IMR-90 (cell line): ENCODE measurements at regions not wholly inside any gene's neighbourhood (a gene's known extent, or its start where the extent isn't known, plus 50 kb on each side); places are given as distances from the start of the nearest gene placed in this dataset.

Source experiments
- ATAC-seq: fragments of 200-7000 bp; cut with Tn5 transposase; 2 replicates; pipeline ENCODE4 v1.9.1; 2020; ENCODE audit warnings: low read depth, mild to moderate bottlenecking, moderate library complexity
- BruUV-seq: library from RNA; stranded (reverse); fragments of 400-500 nt; replicated peaks from 2 replicates; lab custom pipeline; 2021; lab: Mats Ljungman, UMichigan
- CTCF ChIA-PET: fragments of 300-600 bp; formaldehyde crosslinking; extraction: SDS; loops from one replicate; lab custom pipeline; 2021; ENCODE audit warnings: antibody characterized with exemption; lab: Yijun Ruan, JAX
- POLR2A ChIA-PET: fragments of 300-600 bp; sonication (Branson Sonifier 250); formaldehyde crosslinking; loops from one replicate; lab custom pipeline; 2022; ENCODE audit warnings: antibody characterized with exemption; ENCODE audit not compliant: unreplicated experiment; lab: Charles Lee
- DNase-seq: peaks from one replicate; pipeline ENCODE4 v3.0.0; 2013
- H2AFZ ChIP-seq: replicated peaks from 2 replicates; pipeline ENCODE3; 2013; ENCODE audit warnings: low read length, mild to moderate bottlenecking; ENCODE audit not compliant: poor library complexity
- H2AK5ac ChIP-seq: 2 replicates; pipeline ENCODE4 v1.6.1; 2013; ENCODE audit warnings: low read depth, low read length, inconsistent platforms
- H2AK9ac ChIP-seq: replicated peaks from 2 replicates; pipeline ENCODE3; 2013; ENCODE audit warnings: mild to moderate bottlenecking, low read depth, low read length, moderate library complexity; ENCODE audit not compliant: poor library complexity
- H2BK120ac ChIP-seq: 2 replicates; pipeline ENCODE4 v1.6.1; 2013; ENCODE audit warnings: low read depth, low read length, inconsistent platforms
- H2BK15ac ChIP-seq: 3 replicates; pipeline ENCODE4 v1.6.1; 2013; ENCODE audit warnings: low read depth, low read length, inconsistent platforms
- H2BK20ac ChIP-seq: 2 replicates; pipeline ENCODE4 v1.6.1; 2013; ENCODE audit warnings: low read depth, mild to moderate bottlenecking, inconsistent platforms, low read length, moderate library complexity
- H2BK5ac ChIP-seq: 2 replicates; pipeline ENCODE4 v1.6.1; 2013; ENCODE audit warnings: mild to moderate bottlenecking, low read depth, low read length, inconsistent platforms; ENCODE audit not compliant: poor library complexity, severe bottlenecking
- H3K14ac ChIP-seq: replicated peaks from 2 replicates; pipeline ENCODE4 v1.6.1; 2013; ENCODE audit warnings: low read depth, low read length, inconsistent platforms
- H3K18ac ChIP-seq: 2 replicates; pipeline ENCODE4 v1.6.1; 2013; ENCODE audit warnings: low read depth, low read length, control low read depth
- H3K23ac ChIP-seq: 2 replicates; pipeline ENCODE4 v1.6.1; 2013; ENCODE audit warnings: low read depth, low read length, inconsistent platforms
- H3K27ac ChIP-seq: 2 replicates; pipeline ENCODE4 v1.5.1; 2013; ENCODE audit warnings: mild to moderate bottlenecking, control low read depth, low read length; ENCODE audit not compliant: insufficient read depth
- H3K27me3 ChIP-seq: 2 replicates; pipeline ENCODE4 v1.6.1; 2013; ENCODE audit warnings: low read length; ENCODE audit not compliant: control insufficient read depth, insufficient read depth
- H3K36me3 ChIP-seq: 2 replicates; pipeline ENCODE4 v1.6.1; 2013; ENCODE audit warnings: low read length, mixed read lengths; ENCODE audit not compliant: control insufficient read depth, insufficient read depth
- H3K4ac ChIP-seq: 2 replicates; pipeline ENCODE4 v1.6.1; 2013; ENCODE audit warnings: low read depth, low read length, inconsistent platforms
- H3K4me1 ChIP-seq: 2 replicates; pipeline ENCODE4 v1.6.1; 2013; ENCODE audit warnings: low read length, mixed read lengths; ENCODE audit not compliant: control insufficient read depth, insufficient read depth
- H3K4me2 ChIP-seq: 2 replicates; pipeline ENCODE4 v1.6.1; 2013; ENCODE audit warnings: low read depth, mild to moderate bottlenecking, control low read depth, low read length, moderate library complexity
- H3K4me3 ChIP-seq: 2 replicates; pipeline ENCODE4 v1.5.1; 2013; ENCODE audit warnings: low read depth, mild to moderate bottlenecking, control low read depth, low read length, moderate library complexity; ENCODE audit not compliant: insufficient read depth
- H3K56ac ChIP-seq: 2 replicates; pipeline ENCODE4 v1.6.1; 2013; ENCODE audit warnings: low read length, inconsistent platforms; ENCODE audit not compliant: insufficient read depth; ENCODE audit errors: extremely low read depth
- H3K79me1 ChIP-seq, 2 experiments: 2 replicates each; pipeline ENCODE4 v1.6.1; 2013; ENCODE audit warnings: low read length in 2 of 2, inconsistent platforms in 1 of 2, low read depth in 1 of 2
- H3K9ac ChIP-seq: 2 replicates; pipeline ENCODE4 v1.6.1; 2013; ENCODE audit warnings: low read depth, low read length, control low read depth
- H3K9me1 ChIP-seq: 2 replicates; pipeline ENCODE4 v1.6.1; 2013; ENCODE audit warnings: low read length, inconsistent platforms; ENCODE audit not compliant: insufficient read depth
- H3K9me3 ChIP-seq: 2 replicates; pipeline ENCODE4 v1.6.1; 2013; ENCODE audit warnings: low read length; ENCODE audit not compliant: control insufficient read depth, insufficient read depth
- H4K20me1 ChIP-seq: 2 replicates; pipeline ENCODE4 v1.6.1; 2013; ENCODE audit warnings: low read length, inconsistent platforms; ENCODE audit not compliant: insufficient read depth
- H4K5ac ChIP-seq: 2 replicates; pipeline ENCODE4 v1.6.1; 2013; ENCODE audit warnings: mild to moderate bottlenecking, low read depth, low read length, control low read depth
- H4K8ac ChIP-seq, 2 experiments: 2 replicates each; pipeline ENCODE4 v1.6.1; 2013; ENCODE audit warnings: low read depth in 2 of 2, low read length in 2 of 2, control low read depth in 1 of 2, inconsistent platforms in 1 of 2
- H4K91ac ChIP-seq: 2 replicates; pipeline ENCODE4 v1.6.1; 2013; ENCODE audit warnings: low read depth, low read length, inconsistent platforms; ENCODE audit not compliant: insufficient read depth
- BHLHE40 ChIP-seq: fragments of 150-350 bp; IDR thresholded peaks from 2 replicates; pipeline ENCODE4 v1.6.1; 2016; ENCODE audit warnings: mild to moderate bottlenecking, low read depth, low read length
- CEBPB ChIP-seq: IDR thresholded peaks from 2 replicates; pipeline ENCODE4 v1.6.1; 2012; ENCODE audit warnings: low read depth, low read length, improper control_type of control experiment
- CHD1 ChIP-seq: IDR thresholded peaks from 2 replicates; pipeline ENCODE4 v1.6.1; 2012; ENCODE audit warnings: low read depth, low read length, improper control_type of control experiment
- CTCF ChIP-seq: conservative IDR thresholded peaks from 2 replicates; pipeline ENCODE4 v1.5.1; 2012; ENCODE audit warnings: mild to moderate bottlenecking, low read depth, low read length, improper control_type of control experiment
- ELK1 ChIP-seq: fragments of 150-350 bp; IDR thresholded peaks from 2 replicates; pipeline ENCODE4 v1.6.1; 2016; ENCODE audit warnings: low read depth, mild to moderate bottlenecking, low read length, moderate library complexity, borderline replicate concordance
- FOS ChIP-seq: fragments of 150-350 bp; IDR thresholded peaks from 2 replicates; pipeline ENCODE4 v1.6.1; 2016; ENCODE audit warnings: low read depth, low read length
- MAFK ChIP-seq: IDR thresholded peaks from 2 replicates; pipeline ENCODE4 v1.6.1; 2012; ENCODE audit warnings: low read depth, low read length, improper control_type of control experiment
- MAZ ChIP-seq: IDR thresholded peaks from 2 replicates; pipeline ENCODE4 v1.6.1; 2012; ENCODE audit warnings: low read depth, mild to moderate bottlenecking, low read length, improper control_type of control experiment, moderate library complexity, borderline replicate concordance
- MXI1 ChIP-seq: IDR thresholded peaks from 2 replicates; pipeline ENCODE4 v1.6.1; 2012; ENCODE audit warnings: low read depth, mild to moderate bottlenecking, low read length, moderate library complexity, borderline replicate concordance
- NFE2L2 ChIP-seq: fragments of 150-350 bp; IDR thresholded peaks from 2 replicates; pipeline ENCODE4 v1.6.1; 2016; ENCODE audit warnings: low read depth, mild to moderate bottlenecking, low read length
- POLR2A ChIP-seq: IDR thresholded peaks from 2 replicates; pipeline ENCODE4 v1.6.1; 2012; ENCODE audit warnings: mild to moderate bottlenecking, low read depth, low read length
- RAD21 ChIP-seq: IDR thresholded peaks from 2 replicates; pipeline ENCODE4 v1.6.1; 2012; ENCODE audit warnings: low read length, improper control_type of control experiment
- RCOR1 ChIP-seq: IDR thresholded peaks from 2 replicates; pipeline ENCODE4 v1.6.1; 2012; ENCODE audit warnings: mild to moderate bottlenecking, low read length, improper control_type of control experiment; ENCODE audit not compliant: insufficient replicate concordance
- RFX5 ChIP-seq: IDR thresholded peaks from 2 replicates; pipeline ENCODE4 v1.8.0; 2012; ENCODE audit warnings: low read depth, mild to moderate bottlenecking, low read length, moderate library complexity
- SMC3 ChIP-seq: fragments of 150-350 bp; IDR thresholded peaks from 2 replicates; pipeline ENCODE4 v1.6.1; 2016; ENCODE audit warnings: low read depth, mild to moderate bottlenecking, antibody characterized with exemption, low read length, moderate library complexity
- USF2 ChIP-seq: fragments of 150-350 bp; IDR thresholded peaks from 2 replicates; pipeline ENCODE4 v1.6.1; 2017; ENCODE audit warnings: mild to moderate bottlenecking, antibody characterized with exemption, low read length, low read depth
- WGBS, 2 experiments: methylation state at CpG; one replicate each; pipeline versions ENCODE4 v1.1.5 to v1.1.7; 2013; ENCODE audit warnings: missing lambda C conversion rate in 2 of 2; ENCODE audit not compliant: insufficient read length in 1 of 2; ENCODE audit errors: extremely low coverage in 2 of 2; 5-methylcytosine and 5-hydroxymethylcytosine counted together
- dilution Hi-C: fragments of 300-500 bp; cut with HindIII; formaldehyde crosslinking; loops from one replicate; pipeline ENCODE4 v1.14.3; 2018; ENCODE audit warnings: low sequenced_read_pairs; ENCODE audit not compliant: unreplicated experiment
- in situ Hi-C: fragments of 300-500 bp; cut with MboI; formaldehyde crosslinking; loops from 3 replicates; pipeline ENCODE4 v1.14.3; 2019; ENCODE audit warnings: low sequenced_read_pairs, inconsistent platforms, mixed read lengths
- intact Hi-C: fragments of 100-400 bp; cut with micrococcal nuclease; formaldehyde crosslinking; loops from 2 replicates; pipeline ENCODE4 v1.10.0; 2022

- Histone ChIP-seq H3K4me3 (no peak overlapping the region), H4K5ac (no peak overlapping the region), H3K14ac (no peak overlapping the region), H3K79me1 (no peaks in the 10 kb centered on the region), H3K9me1 (no peaks in the 10 kb centered on the region), H2AK5ac (no peak overlapping the region), H3K56ac (no peak overlapping the region), H2BK120ac (no peak overlapping the region), H4K8ac (no peak overlapping the region), H3K27ac (no peak overlapping the region), H3K23ac (no peak overlapping the region), H2BK20ac (no peak overlapping the region), H2AFZ (no peak overlapping the region), H2BK15ac (no peak overlapping the region), H4K91ac (no peak overlapping the region), H4K20me1 (no peaks in the 10 kb centered on the region), H3K4ac (no peak overlapping the region), H3K4me1 (no peaks in the 10 kb centered on the region), H3K36me3 (peaks cover 17% of the 10 kb centered on the region), H2AK9ac (no peak overlapping the region), H3K4me2 (no peak overlapping the region), H3K9ac (no peak overlapping the region), H3K9me3 (no peaks in the 10 kb centered on the region), H3K18ac (no peak overlapping the region), H3K27me3 (no peaks in the 10 kb centered on the region), H2BK5ac (no peak overlapping the region)
- DNase-seq (no peak), ATAC-seq (no peak)
- WGBS, 2 experiments: no CpG with 5 or more reads among the region's 6 CpGs
- in situ Hi-C loops (no loop called here), intact Hi-C loops (no loop called here), dilution Hi-C loops (no loop called here)
- no peak for TF ChIP-seq MXI1
- no peak for TF ChIP-seq NFE2L2
- no peak for TF ChIP-seq CEBPB
- TF ChIP-seq MAFK: no peak
- no peak for TF ChIP-seq BHLHE40
- no peak for TF ChIP-seq FOS
- no peak for TF ChIP-seq ELK1
- TF ChIP-seq MAZ: no peak
- no peak for TF ChIP-seq USF2
- TF ChIP-seq CHD1: no peak
- TF ChIP-seq RAD21: no peak
- no peak for TF ChIP-seq SMC3
- TF ChIP-seq RCOR1: no peak
- no peak for TF ChIP-seq RFX5
- TF ChIP-seq POLR2A: no peak
- TF ChIP-seq CTCF: no peak
- ChIA-PET POLR2A (no interaction called here), CTCF (no interaction called here)
- BruUV-seq: no TSS peak
Observed at GRCh38 chr4:125447551-125448290, 133.0 kb downstream of the FAT4 start.
